ENCODE measurements at regions not wholly inside any gene's neighbourhood (a gene's known extent, or its start where the extent isn't known, plus 50 kb on each side); places are given as distances from the start of the nearest gene placed in this dataset.

GRCh38 chr12:124386059-124386458 is 91.2 kb downstream of the RFLNA start:
- H3K4me1 ChIP-seq, result peaks cover 80 to 97% (median 93%) of the 10 kb centered on the region in 4 donors
- peaks cover 0 to 2% (median 0%) of the 10 kb centered on the region in 4 donors for H3K27me3 ChIP-seq
- DNase-seq (ENCODE audit: extremely low spot score), result no peak
- WGBS, result 44% methylated on average over 16 of the region's 17 CpGs
- TF ChIP-seq EP300 (IDR thresholded peaks at IDR 0.05) (no peak), POLR2AphosphoS5 (IDR thresholded peaks at IDR 0.05) (peak in 1 of 2 donors; percentile 16)
- peaks cover 14 to 38% (median 34%) of the 10 kb centered on the region in 4 donors for H3K36me3 ChIP-seq
- peak overlapping the region; percentile 95 to 98 (median 96) for H3K27ac ChIP-seq (replicated peaks in 1 of 4)
- H3K4me3 ChIP-seq, result peak overlapping the region in 3 of 4 donors; percentile 59 to 71 (median 64)
- H3K9me3 ChIP-seq, result no peaks in the 10 kb centered on the region
- intact Hi-C loops (cut with DNase I), result loop anchor here (10.0 kb wide), 1 partner anchor 529 kb away; the partner anchor contains the start of gene UBC

DNA sequence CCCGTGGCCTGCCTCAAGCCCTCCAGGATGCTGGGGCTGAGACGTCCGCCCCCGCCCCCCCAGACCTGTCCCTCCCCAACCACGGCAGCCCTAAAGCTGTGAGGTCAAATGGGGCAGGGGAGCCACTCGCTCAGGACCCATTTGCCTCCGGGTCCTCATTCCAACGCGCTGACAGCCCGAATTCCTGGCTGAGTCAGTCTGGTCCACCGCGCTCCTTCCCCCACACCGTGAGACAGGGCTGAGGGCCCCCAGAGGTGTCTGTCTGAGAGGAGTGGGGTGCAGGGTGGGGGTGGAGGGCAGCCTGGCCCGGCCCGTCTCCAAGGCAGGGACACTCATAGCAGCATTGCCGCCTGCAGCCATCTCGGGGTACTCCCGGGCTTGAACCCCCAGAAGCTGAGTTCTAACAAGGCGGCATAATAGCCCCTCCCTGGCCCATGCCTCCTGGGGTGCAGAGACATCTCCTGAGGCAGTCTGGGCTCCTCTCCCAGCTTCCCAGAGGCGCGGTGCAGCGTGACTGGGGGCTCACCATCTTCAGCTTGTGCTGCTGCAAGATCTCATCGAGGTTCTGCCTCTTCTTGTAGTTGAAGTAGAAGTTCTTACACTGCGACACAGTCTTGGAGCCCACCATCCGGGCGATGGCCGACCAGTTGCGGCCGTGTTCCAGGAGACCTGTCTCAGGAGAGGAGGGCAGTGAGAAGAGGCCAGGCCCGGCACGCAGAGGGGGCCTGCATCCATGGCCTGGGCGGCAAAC is 90.5 kb downstream of the RFLNA start:
- H3K36me3 ChIP-seq, result peaks cover 14 to 38% (median 34%) of the 10 kb centered on the region in 4 donors
- intact Hi-C loops (cut with DNase I), result loop anchor here (10.0 kb wide), 1 partner anchor 529 kb away; the partner anchor contains the start of gene UBC
- H3K9me3 ChIP-seq, result no peaks in the 10 kb centered on the region
- H3K4me1 ChIP-seq, result peaks cover 80 to 97% (median 93%) of the 10 kb centered on the region in 4 donors
- WGBS, result 73% methylated on average over 22 of the region's 32 CpGs
- DNase-seq (ENCODE audit: extremely low spot score), result no peak
- TF ChIP-seq EP300 (IDR thresholded peaks at IDR 0.05), result no peak
- TF ChIP-seq POLR2AphosphoS5 (IDR thresholded peaks at IDR 0.05), result no peak
- no peak for TF ChIP-seq CTCF (IDR thresholded peaks at IDR 0.05)
- no peak for TF ChIP-seq POLR2A (IDR thresholded peaks at IDR 0.05; ENCODE audit: low read depth)
- H3K4me3 ChIP-seq, result peak overlapping the region in 3 of 4 donors; percentile 59 to 71 (median 64)
- peaks cover 0 to 2% (median 0%) of the 10 kb centered on the region in 4 donors for H3K27me3 ChIP-seq
- peak overlapping the region; percentile 95 to 98 (median 96) for H3K27ac ChIP-seq (replicated peaks in 1 of 4)

- Histone ChIP-seq H3K4me3 (no peak overlapping the region), H3K27me3 (peaks cover 0 to 2% (median 0%) of the 10 kb centered on the region in 4 donors), H3K9me3 (no peaks in the 10 kb centered on the region), H3K4me1 (peaks cover 80 to 97% (median 93%) of the 10 kb centered on the region in 4 donors), H3K27ac (replicated peaks in 1 of 4) (peak overlapping the region; percentile 95 to 98 (median 96)), H3K36me3 (peaks cover 14 to 40% (median 36%) of the 10 kb centered on the region in 4 donors)
- intact Hi-C loops (cut with DNase I), result loop anchor here (5.0 to 10.0 kb wide), 4 partner anchors 38 to 530 kb away; partner anchors contain the start of gene UBC
- DNase-seq (ENCODE audit: extremely low spot score), result no peak
- 85% methylated on average over 13 of the region's 20 CpGs for WGBS
- TF ChIP-seq CTCF (IDR thresholded peaks at IDR 0.05) (no peak), POLR2AphosphoS5 (IDR thresholded peaks at IDR 0.05) (no peak), POLR2A (IDR thresholded peaks at IDR 0.05; ENCODE audit: low read depth) (no peak), EP300 (IDR thresholded peaks at IDR 0.05) (no peak)
Observed at GRCh38 chr12:124384299-124384894, 89.5 kb downstream of the RFLNA start.

- Histone ChIP-seq H3K36me3 (peaks cover 14 to 54% (median 49%) of the 10 kb centered on the region in 4 donors), H3K4me3 (no peak overlapping the region), H3K27me3 (no peaks in the 10 kb centered on the region), H3K4me1 (peaks cover 82 to 97% (median 91%) of the 10 kb centered on the region in 4 donors), H3K9me3 (no peaks in the 10 kb centered on the region), H3K27ac (replicated peaks in 1 of 4) (peak overlapping the region; percentile 92 to 97 (median 95))
- DNase-seq (ENCODE audit: extremely low spot score), result no peak
- 94% methylated on average over 9 of the region's 10 CpGs for WGBS
- intact Hi-C loops (cut with DNase I), result loop anchor here (5.0 to 10.0 kb wide), 4 partner anchors 39 to 532 kb away; partner anchors contain the start of gene UBC
- no peak for TF ChIP-seq EP300 (IDR thresholded peaks at IDR 0.05)
- TF ChIP-seq POLR2AphosphoS5 (IDR thresholded peaks at IDR 0.05), result no peak
- TF ChIP-seq POLR2A (IDR thresholded peaks at IDR 0.05; ENCODE audit: low read depth), result no peak
- TF ChIP-seq CTCF (IDR thresholded peaks at IDR 0.05), result no peak
Observed at GRCh38 chr12:124383028-124383427, 88.1 kb downstream of the RFLNA start.
